Epithelial cell of proximal tubule (primary cell): ENCODE measurements at regions not wholly inside any gene's neighbourhood (a gene's known extent, or its start where the extent isn't known, plus 50 kb on each side); places are given as distances from the start of the nearest gene placed in this dataset.

ENCODE experiments used
- DNase-seq: peaks from one replicate; pipeline ENCODE4 v3.0.0-alpha.2; 2011; ENCODE audit warnings: low read depth
- H3K4me3 ChIP-seq: 2 replicates; pipeline ENCODE4 v1.5.1; 2011; ENCODE audit warnings: low read depth, mild to moderate bottlenecking, low read length
- TF ChIP-seq, protein P1 (sequence below): conservative IDR thresholded peaks from 2 replicates; pipeline ENCODE4 v1.5.1; 2012; ENCODE audit warnings: low read depth, mild to moderate bottlenecking, low read length

DNA sequence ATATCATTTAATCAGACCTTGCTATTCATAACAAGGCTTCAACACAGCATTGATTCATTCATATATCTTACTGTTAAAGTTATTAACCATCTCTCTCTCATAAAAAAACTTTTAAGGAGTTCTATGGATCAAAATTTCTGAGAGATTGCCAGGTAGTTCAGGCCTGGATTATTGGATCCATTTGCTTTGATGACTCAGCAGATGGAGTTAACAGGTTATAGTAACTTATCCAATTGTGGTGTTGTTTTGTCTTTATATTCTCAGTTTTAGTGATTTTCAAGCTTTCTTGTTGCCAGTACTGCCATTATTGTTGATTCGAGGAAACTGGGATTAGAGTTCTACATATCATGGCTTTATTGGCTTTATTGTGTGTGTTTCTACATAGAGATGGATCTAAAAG, 195.7 kb upstream of the MMADHC start:
- DNase-seq, result no peak
- H3K4me3 ChIP-seq, result no peak overlapping the region
- TF ChIP-seq, protein P1, sequence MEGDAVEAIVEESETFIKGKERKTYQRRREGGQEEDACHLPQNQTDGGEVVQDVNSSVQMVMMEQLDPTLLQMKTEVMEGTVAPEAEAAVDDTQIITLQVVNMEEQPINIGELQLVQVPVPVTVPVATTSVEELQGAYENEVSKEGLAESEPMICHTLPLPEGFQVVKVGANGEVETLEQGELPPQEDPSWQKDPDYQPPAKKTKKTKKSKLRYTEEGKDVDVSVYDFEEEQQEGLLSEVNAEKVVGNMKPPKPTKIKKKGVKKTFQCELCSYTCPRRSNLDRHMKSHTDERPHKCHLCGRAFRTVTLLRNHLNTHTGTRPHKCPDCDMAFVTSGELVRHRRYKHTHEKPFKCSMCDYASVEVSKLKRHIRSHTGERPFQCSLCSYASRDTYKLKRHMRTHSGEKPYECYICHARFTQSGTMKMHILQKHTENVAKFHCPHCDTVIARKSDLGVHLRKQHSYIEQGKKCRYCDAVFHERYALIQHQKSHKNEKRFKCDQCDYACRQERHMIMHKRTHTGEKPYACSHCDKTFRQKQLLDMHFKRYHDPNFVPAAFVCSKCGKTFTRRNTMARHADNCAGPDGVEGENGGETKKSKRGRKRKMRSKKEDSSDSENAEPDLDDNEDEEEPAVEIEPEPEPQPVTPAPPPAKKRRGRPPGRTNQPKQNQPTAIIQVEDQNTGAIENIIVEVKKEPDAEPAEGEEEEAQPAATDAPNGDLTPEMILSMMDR, result no peak

DNA sequence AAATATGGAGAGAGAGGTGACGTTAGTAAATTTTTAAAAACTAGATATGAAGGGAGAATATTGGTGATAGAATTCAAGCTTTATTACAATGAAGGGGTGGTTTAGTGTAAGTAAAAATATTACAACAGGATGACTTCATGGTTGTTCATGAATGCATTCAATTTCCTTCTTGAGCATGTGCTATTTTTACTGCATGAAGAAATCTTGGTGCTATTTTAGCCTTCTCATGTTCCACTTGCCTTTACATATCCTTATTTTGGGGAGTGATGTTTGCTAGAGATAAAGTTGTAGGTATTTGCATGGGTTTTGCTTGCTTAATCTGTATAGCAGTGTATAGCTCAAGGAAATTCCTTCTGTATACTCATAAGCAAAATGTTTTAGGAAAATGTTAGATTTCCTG, 195.0 kb upstream of the MMADHC start:
- no peak overlapping the region for H3K4me3 ChIP-seq

DNA sequence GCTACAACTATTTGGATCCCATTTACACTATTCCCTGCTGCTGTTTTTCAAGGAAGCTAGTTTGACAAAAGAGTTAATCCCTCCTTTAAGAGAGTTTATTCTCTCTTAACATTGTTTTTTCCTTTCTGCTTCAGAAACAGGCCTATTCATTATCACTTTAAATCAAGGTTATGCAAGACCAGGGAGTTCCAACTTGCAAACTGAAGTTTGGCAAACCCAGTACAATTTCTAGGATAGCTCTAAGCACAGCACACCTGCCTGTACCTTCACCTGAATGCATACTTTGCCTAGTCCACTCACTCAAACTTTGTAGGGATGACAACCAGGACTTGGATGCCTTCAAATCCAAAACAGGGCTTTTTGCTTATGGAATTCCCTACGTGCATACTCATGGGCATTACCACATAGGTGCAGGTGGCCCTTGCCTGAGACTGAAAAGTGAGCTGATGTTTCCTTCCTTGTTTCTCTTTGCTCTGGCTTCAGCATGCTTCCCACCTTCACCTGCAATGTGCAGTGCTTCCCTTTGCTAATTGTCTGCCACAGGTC, 193.8 kb upstream of the MMADHC start:
- TF ChIP-seq, protein P1, result no peak
- no peak for DNase-seq
- no peak overlapping the region for H3K4me3 ChIP-seq

More for the DNA sequence above, 195.0 kb upstream of the MMADHC start:
- no peak for DNase-seq
- TF ChIP-seq, protein P1, result no peak

DNA sequence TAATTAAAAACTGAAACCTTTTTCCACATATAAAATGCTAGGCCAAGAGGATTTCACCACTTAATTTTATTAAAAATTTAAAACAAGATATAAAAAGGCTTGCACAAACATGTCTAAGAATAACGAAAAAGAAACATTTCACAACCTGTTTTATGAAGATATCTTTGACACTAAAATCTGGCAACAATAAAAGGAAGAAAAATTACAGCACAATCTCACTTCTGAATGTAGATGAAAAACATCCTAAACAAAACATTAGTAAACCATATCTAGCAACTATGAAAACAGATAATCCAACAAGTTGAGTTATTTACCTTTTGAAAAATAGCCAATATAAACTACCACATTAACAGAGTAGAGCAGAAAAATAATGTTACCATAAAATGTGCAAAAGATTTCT, 185.4 kb upstream of the MMADHC start:
- TF ChIP-seq, protein P1, result no peak
- no peak for DNase-seq
- no peak overlapping the region for H3K4me3 ChIP-seq

DNA sequence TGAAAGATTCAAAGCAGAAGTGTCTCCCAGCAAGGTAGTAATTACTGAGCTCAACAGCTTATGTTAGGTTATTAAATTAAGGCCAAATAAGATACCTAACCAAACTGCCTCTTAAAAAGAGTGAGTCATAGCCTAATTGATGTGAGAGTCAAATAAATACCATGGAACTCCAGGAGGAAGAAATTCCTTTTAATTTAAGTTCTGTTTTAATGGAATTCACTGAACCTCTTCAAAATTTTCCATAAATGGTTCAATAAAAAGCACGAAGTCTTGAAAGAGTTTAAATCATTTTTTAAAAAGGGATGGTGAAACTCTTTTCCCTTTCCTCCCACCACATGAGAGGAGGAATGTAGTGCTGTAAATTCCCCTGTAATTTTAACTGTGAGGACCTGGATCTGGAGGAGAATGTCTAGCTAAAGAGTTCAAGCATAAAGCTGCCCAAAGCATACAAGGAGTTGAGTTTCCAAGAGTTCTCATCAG, 180.8 kb upstream of the MMADHC start:
- DNase-seq, result no peak
- TF ChIP-seq, protein P1, result no peak
- H3K4me3 ChIP-seq, result no peak overlapping the region

DNA sequence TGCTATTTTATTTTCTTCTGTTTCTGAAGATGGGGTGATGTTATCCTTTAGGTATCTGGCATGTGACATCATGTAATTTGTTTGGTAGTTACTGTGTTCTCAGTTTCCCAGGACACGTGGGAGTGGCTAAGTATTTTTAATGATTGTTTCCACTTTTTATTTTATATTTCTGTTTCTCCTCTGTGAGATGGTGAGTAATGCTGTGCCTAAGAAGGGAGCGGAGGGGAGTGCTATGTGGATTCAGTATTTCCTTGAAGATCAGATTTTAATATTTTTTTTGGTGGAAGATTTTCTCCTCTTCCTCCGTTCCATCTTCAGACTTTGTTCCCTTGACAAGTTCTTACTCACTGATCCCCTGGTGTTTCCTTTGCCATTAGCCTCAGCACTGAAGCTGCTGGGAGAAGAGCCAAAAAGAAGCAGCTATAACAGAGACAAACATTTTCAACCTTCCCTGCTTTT, 180.0 kb upstream of the MMADHC start:
- no peak for DNase-seq
- H3K4me3 ChIP-seq, result no peak overlapping the region
- TF ChIP-seq, protein P1, result no peak

DNA sequence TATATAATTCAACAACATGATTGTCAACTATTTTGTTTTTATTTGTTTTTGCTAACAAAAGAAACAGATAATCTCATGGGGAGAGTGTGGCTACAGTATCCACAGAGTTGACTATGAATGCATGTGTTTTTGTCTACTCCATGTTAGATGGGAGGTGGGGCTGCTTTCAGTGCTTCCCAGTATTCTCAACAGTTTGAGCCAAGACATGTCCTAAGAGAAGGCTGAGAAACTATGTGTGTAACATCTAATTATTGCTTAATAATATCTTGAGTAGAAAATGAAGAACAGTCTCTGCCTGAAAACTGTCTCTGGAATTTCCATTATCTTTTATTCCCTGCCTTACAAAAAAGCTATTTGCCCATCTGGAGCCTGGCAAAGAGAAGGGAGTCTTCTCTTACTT, 178.8 kb upstream of the MMADHC start:
- no peak for DNase-seq
- TF ChIP-seq, protein P1, result no peak
- H3K4me3 ChIP-seq, result no peak overlapping the region
